ENCODE measurements at regions not wholly inside any gene's neighbourhood (a gene's known extent, or its start where the extent isn't known, plus 50 kb on each side); places are given as distances from the start of the nearest gene placed in this dataset.

- peak; percentile 83 for DNase-seq (ENCODE audit: extremely low read depth, low read depth)
Measured at GRCh38 chr3:194003114-194004057, 132.6 kb upstream of the HES1 start.

- no peak for DNase-seq (ENCODE audit: extremely low read depth, low read depth)
Measured at GRCh38 chr3:194005930-194006501, 129.9 kb upstream of the HES1 start.

DNA sequence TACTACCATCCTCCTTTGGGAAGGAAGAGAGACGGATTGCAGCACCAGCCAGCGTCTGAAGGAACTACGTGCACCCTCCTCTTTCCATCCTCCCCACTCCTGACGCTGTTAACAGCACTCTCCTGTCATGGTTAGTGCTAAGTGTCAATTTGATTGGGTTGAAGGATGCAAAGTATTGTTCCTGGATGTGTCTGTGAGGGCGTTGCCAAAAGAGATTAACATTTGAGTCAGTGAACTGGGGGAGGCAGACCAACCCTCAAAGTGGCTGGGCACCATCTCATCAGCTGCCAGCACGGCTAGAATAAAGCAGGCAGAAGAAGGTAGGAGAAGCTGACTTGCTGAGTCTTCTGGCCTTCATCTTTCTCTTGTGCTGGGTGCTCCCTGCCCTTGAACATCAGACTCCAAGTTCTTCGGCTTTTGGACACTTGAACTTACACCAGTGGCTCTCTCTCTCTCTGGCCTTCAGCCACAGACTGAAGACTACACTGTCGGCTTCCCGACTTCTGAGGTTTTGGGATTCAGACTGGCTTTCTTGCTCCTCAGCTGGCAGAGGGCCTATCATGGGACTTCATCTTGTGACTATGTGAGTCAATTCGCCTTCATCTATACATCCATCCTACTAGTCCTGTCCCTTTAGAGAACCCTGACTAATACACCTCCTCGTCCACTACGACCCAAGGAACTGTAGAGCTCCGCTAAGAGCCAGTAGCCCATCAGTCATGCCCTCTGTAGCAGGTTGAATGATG is 128.2 kb upstream of the HES1 start:
- DNase-seq (ENCODE audit: extremely low read depth, low read depth) = no peak

DNA sequence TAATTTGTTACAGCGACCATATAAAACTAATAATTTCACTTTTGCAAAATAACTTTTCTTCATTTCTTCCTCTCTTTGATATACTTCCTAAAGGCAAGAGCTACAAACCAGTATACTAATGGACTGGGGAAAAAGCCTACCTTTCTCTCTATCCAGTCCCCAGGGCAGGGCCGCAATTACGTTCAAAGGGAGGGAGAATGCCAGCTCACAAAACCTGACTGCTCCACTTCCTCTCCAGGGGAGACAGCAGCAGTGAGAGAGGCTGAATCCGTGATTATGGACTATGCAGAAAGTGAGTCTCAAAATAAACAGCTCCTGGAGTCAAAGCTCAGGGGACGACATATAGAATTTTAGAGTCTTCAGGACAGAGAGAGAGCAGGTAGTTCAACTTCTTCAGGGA is 126.9 kb upstream of the HES1 start:
- no peak for DNase-seq (ENCODE audit: extremely low read depth, low read depth)

- no peak for DNase-seq (ENCODE audit: extremely low read depth, low read depth)
Measured at GRCh38 chr3:194009892-194010533, 125.9 kb upstream of the HES1 start.

- no peak for DNase-seq (ENCODE audit: extremely low read depth, low read depth)
Measured at GRCh38 chr3:194011807-194012206, 124.1 kb upstream of the HES1 start.

GRCh38 chr3:194013928-194014327 is 122.0 kb upstream of the HES1 start:
- no peak for DNase-seq (ENCODE audit: extremely low read depth, low read depth)

GRCh38 chr3:194014756-194015155 is 121.2 kb upstream of the HES1 start:
- no peak for DNase-seq (ENCODE audit: extremely low read depth, low read depth)

- no peak for DNase-seq (ENCODE audit: extremely low read depth, low read depth)
Measured at GRCh38 chr3:194019398-194020165, 116.4 kb upstream of the HES1 start.

- DNase-seq (ENCODE audit: extremely low read depth, low read depth) = no peak
Measured at GRCh38 chr3:194022052-194022451, 113.9 kb upstream of the HES1 start.

DNA sequence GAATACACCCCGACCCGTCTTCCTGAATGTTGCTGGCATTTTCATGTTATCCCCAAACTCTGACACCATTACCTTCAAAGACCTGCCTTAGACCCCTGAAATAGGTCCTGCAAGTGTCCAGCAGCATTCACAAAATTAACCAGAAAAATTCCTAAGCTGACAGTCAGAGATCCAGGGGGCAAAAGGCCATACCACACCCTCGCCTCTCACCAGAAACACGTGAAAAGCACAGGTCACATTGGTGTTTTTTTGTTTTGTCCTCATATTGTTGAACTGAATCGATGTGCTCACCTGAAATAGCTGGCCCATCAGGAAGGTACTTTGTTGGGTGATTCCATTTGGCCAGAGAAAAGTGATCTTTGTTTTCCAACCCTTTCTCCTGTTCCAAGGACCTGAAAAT is 113.1 kb upstream of the HES1 start:
- no peak for DNase-seq (ENCODE audit: extremely low read depth, low read depth)

- DNase-seq (ENCODE audit: extremely low read depth, low read depth) = no peak
Measured at GRCh38 chr3:194023501-194024280, 112.3 kb upstream of the HES1 start.

GRCh38 chr3:194025119-194025518 is 110.8 kb upstream of the HES1 start:
- DNase-seq (ENCODE audit: extremely low read depth, low read depth) = no peak

GRCh38 chr3:194025951-194026350 is 110.0 kb upstream of the HES1 start:
- no peak for DNase-seq (ENCODE audit: extremely low read depth, low read depth)

DNA sequence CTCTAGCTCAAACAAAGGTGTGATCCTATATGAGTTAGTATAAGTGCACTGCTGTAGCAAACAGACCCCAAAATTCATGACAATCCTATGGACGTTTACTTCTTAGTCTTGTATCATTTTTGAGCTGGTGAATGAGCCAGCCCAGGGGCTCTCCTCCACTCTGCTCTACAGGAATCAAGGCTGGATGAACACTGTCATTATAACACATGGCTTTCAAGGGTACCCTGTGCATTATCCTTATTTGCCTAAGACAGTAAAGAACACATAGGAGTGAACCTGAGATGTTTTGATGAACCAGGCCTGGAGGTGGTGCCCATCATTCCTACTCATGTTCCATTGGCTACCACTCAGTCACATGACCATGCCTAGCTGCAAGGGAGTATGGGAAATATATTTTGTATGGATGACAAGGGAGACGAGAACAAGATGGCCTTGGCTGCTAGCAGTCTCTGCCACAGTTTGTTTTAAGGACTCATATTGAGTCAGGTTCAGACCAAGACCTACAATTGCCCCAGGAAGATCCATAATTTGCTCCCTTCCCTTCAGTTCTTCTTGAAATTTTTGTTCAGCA is 107.4 kb upstream of the HES1 start:
- no peak for DNase-seq (ENCODE audit: extremely low read depth, low read depth)

GRCh38 chr3:194029846-194030245 is 106.1 kb upstream of the HES1 start:
- no peak for DNase-seq (ENCODE audit: extremely low read depth, low read depth)

DNA sequence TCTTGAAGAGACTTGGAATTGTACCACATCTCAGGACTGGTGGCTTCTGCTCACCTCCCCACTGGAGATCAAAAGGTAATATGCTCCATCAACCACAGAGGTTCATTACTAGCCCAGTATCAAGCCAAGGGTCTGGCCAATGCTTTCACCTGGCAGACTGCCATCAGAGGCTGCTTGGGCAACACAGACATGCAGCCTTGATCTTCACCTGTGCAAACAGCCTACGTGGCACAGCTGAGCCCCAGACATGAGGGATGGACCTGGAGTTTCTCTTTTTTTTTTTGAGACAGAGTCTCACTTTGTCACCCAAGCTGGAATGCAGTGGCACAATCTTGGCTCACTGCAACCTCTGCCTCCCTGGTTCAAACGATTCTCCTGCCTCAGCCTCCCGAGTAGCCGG is 105.6 kb upstream of the HES1 start:
- no peak for DNase-seq (ENCODE audit: extremely low read depth, low read depth)

DNA sequence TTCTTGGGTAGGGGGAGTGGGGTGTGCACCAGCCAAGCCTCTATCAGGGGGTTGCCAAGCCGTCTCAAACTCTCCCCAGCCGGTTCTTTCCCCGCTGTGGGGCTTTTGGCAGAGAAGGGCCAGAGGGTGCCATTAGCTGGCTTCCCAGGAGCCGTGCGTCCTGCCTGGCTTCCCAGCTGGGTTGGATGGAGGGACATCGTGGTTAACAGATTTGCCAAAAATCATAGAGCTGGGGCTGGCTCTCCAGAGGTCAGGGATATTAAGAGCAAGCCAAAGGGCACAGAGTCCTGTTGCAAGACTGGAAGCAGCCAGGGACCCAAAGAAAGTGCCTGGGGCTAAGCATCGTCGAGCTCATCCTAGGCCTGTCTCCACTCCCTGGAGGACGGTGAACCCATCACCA is 104.6 kb upstream of the HES1 start:
- no peak for DNase-seq (ENCODE audit: extremely low read depth, low read depth)
